Bronchial epithelial cell (primary cell): ENCODE measurements at regions not wholly inside any gene's neighbourhood (a gene's known extent, or its start where the extent isn't known, plus 50 kb on each side); places are given as distances from the start of the nearest gene placed in this dataset.
A peak's percentile ranks its signal among the peaks of the same experiment; 100 is the strongest.

Source experiments
- DNase-seq: peaks from one replicate; pipeline ENCODE4 v3.0.0-alpha.2; 2010; ENCODE audit warnings: low read depth
- FAIRE-seq: peaks from 2 replicates; lab custom pipeline; 2011; peaks lifted over from hg19 to GRCh38; lab: Jason Lieb, UNC
- H3K27me3 ChIP-seq: 2 replicates; pipeline ENCODE4 v1.5.1; 2011; ENCODE audit warnings: low read length; ENCODE audit not compliant: control insufficient read depth, insufficient read depth
- H3K36me3 ChIP-seq: 2 replicates; pipeline ENCODE4 v1.5.1; 2011; ENCODE audit warnings: low read length; ENCODE audit not compliant: control insufficient read depth, insufficient read depth
- H3K4me3 ChIP-seq: 2 replicates; pipeline ENCODE4 v1.5.1; 2011; ENCODE audit warnings: mild to moderate bottlenecking, low read depth, low read length, control low read depth
- TF ChIP-seq, protein P1 (sequence below): IDR thresholded peaks from 2 replicates; pipeline ENCODE4 v1.5.1; 2011; ENCODE audit warnings: mild to moderate bottlenecking, moderate library complexity, low read length, control low read depth, inconsistent platforms; ENCODE audit not compliant: insufficient read depth, severe bottlenecking

DNA sequence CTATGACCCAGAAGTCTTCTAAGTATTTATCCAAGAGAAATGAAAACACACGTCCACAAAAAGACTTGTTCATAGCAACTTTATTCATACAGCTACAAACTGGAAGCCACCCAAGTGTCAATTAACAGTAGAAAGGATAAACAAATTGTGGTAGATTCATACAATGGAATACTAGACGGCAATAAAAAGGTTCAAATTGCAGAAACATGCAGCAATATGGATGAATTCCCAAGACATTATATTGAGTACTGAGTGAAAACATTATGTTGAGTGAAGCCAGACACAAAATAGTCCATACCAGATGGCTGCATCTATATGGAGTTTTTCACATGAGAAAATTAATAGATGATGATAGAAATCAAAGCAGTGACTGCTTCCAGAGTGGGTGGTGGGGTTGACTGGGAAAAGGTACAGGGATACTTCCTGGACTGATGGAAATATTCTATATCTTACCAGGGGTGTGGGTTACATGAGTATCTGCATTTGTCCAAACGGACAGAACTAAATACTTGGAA lies 292.0 kb downstream of the FGFR2 start:
- no peak for FAIRE-seq
- Histone ChIP-seq H3K4me3 (no peak overlapping the region), H3K27me3 (no peaks in the 10 kb centered on the region), H3K36me3 (no peaks in the 10 kb centered on the region)
- no peak for DNase-seq
- TF ChIP-seq, protein P1, sequence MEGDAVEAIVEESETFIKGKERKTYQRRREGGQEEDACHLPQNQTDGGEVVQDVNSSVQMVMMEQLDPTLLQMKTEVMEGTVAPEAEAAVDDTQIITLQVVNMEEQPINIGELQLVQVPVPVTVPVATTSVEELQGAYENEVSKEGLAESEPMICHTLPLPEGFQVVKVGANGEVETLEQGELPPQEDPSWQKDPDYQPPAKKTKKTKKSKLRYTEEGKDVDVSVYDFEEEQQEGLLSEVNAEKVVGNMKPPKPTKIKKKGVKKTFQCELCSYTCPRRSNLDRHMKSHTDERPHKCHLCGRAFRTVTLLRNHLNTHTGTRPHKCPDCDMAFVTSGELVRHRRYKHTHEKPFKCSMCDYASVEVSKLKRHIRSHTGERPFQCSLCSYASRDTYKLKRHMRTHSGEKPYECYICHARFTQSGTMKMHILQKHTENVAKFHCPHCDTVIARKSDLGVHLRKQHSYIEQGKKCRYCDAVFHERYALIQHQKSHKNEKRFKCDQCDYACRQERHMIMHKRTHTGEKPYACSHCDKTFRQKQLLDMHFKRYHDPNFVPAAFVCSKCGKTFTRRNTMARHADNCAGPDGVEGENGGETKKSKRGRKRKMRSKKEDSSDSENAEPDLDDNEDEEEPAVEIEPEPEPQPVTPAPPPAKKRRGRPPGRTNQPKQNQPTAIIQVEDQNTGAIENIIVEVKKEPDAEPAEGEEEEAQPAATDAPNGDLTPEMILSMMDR: no peak

DNA sequence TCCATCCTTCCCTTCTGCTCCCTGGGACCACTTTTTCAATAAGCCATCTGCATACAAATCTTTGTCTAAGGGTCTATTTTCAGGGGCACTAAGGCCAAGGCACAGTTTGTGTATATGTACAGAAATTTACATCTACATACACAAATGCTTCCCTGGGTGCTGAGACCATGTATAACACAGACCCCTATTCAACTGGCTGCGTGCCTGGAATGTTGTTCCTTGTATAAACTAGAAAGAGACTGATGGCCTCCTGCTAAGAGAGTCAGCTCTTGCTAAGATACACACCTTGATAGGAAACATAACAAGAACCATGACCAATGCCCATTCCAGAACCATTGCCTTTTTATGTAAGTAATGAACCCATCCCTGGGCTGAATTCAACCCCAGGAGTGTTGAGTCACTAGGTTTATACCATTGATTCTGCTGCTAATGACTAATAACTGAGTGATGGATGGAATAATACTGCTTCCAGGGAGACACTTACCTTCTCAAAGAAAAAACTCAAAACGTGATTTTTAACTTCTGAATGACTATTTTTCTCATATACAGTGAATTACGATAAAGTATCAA lies 290.7 kb downstream of the FGFR2 start:
- peak; percentile 75 for FAIRE-seq
- TF ChIP-seq, protein P1: no peak

DNA sequence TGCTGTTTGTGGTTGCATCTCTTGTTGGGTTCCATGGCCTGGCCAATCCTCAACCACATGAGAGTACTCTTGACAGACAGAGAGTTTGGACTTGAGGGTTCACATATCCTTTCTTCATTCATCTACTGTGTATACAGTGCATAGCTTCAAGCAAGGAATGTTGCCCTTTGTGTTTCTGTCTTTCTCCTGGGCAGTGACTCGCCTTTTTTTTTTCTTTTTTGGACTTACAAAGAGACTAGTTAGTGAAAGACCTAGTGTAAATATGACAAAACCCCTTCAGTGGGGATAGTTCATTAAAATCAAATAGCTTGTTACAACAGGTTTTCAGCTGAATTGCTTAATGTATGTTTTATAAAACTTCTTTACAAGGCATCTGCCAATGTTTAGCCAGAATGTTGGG lies 290.2 kb downstream of the FGFR2 start:
- Histone ChIP-seq H3K36me3 (no peaks in the 10 kb centered on the region), H3K27me3 (no peaks in the 10 kb centered on the region), H3K4me3 (no peak overlapping the region)
- TF ChIP-seq, protein P1: no peak
- DNase-seq (peak; percentile 71), FAIRE-seq (no peak)

More for the DNA sequence above, 290.7 kb downstream of the FGFR2 start:
- Histone ChIP-seq H3K27me3 (no peaks in the 10 kb centered on the region), H3K36me3 (no peaks in the 10 kb centered on the region), H3K4me3 (no peak overlapping the region)
- DNase-seq: peak; percentile 96

DNA sequence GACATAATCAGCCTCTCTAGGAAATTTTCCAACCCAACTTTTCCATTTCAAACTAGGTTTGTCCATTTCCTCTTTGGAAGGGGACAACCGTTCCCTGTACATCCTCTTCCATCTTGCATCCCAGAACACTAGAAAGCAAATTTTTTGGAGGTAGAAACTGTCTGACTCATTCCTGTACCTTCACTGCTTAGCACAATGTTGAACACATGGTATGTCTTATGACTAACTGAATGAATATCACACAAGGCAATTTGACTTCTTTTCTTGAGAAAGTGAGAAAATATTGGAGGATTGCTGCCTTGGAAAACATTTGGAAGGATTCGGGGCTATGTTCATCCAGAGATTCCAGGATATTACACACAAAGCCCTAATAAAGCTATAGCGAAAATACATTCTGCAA lies 289.1 kb downstream of the FGFR2 start:
- TF ChIP-seq, protein P1: no peak
- FAIRE-seq (no peak), DNase-seq (peak; percentile 84)
- Histone ChIP-seq H3K4me3 (no peak overlapping the region), H3K36me3 (no peaks in the 10 kb centered on the region), H3K27me3 (no peaks in the 10 kb centered on the region)

DNA sequence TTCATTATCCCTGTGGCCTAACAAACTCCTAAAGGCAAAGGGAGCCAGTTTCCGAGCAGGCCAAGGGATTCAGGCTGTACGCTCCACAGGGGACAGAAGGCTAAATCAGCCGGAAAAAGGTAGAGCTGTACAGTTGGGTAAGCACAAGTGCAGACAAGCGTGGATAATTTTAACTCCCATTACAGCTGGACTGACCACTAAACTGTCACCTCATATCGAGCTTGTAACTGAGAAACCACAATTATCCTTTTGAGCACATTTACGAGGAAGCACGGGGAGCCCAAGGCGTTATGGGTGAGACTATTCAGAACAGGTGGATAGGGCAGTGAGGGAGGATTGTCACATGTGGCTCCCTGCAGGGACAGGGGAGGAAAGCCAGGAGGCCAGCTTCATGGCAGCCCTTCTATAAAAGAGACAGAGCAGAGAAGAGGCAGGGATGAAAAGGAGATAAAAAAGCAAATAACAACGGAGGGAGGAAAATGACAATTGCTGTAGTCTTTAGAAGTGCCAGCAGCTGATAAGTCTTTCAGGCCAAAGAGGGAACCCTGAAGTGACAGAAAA lies 288.0 kb downstream of the FGFR2 start:
- Histone ChIP-seq H3K4me3 (no peak overlapping the region), H3K36me3 (no peaks in the 10 kb centered on the region), H3K27me3 (no peaks in the 10 kb centered on the region)
- DNase-seq (no peak), FAIRE-seq (no peak)
- TF ChIP-seq, protein P1: no peak
